ENCODE measurements at regions not wholly inside any gene's neighbourhood (a gene's known extent, or its start where the extent isn't known, plus 50 kb on each side); places are given as distances from the start of the nearest gene placed in this dataset.

GRCh38 chr16:13540771-13541170 lies 379.2 kb upstream of the ERCC4 start:
- Histone ChIP-seq H2AFZ (ENCODE audit: low read length) (no peak overlapping the region), H4K20me1 (ENCODE audit: low read length) (no peaks in the 10 kb centered on the region), H3K4me3 (ENCODE audit: low read length) (no peak overlapping the region), H3K4me2 (ENCODE audit: low read length) (no peak overlapping the region), H3K9me2 (replicated peaks; ENCODE audit: low read length) (no peaks in the 10 kb centered on the region), H3F3A (ENCODE audit: low read length, unreplicated experiment) (no peaks in the 10 kb centered on the region), H3K9ac (ENCODE audit: low read length) (no peak overlapping the region), H3K4me1 (ENCODE audit: insufficient read depth, low read length) (no peaks in the 10 kb centered on the region), H3K9me3 (ENCODE audit: low read length) (no peaks in the 10 kb centered on the region), H3K27ac (ENCODE audit: low read length) (no peak overlapping the region), H3K79me2 (ENCODE audit: low read length) (no peaks in the 10 kb centered on the region), H3K36me3 (ENCODE audit: low read depth, low read length) (no peaks in the 10 kb centered on the region), H3K27me3 (ENCODE audit: low read length) (no peaks in the 10 kb centered on the region)
- no peak for TF ChIP-seq EZH2phosphoT487 (IDR thresholded peaks at IDR 0.05; ENCODE audit: borderline replicate concordance, low read length)
- TF ChIP-seq CTCF (conservative IDR thresholded peaks at IDR 0.05; ENCODE audit: low read depth, low read length) = no peak
- TF ChIP-seq EZH2 (IDR thresholded peaks at IDR 0.05; ENCODE audit: low read length, unreplicated experiment) = no peak
- DNase-seq (no peak), ATAC-seq (no peak)
- ChIA-PET CTCF (no interaction called here), POLR2A (ENCODE audit: unreplicated experiment) (no interaction called here)
- no TSS peak for BruUV-seq (replicated peaks)
- intact Hi-C loops (cut with micrococcal nuclease) = no loop called here

GRCh38 chr16:13542284-13542683 lies 377.7 kb upstream of the ERCC4 start:
- no peaks in the 10 kb centered on the region for H3F3A ChIP-seq (ENCODE audit: low read length, unreplicated experiment)
- DNase-seq = no peak
- H3K9me2 ChIP-seq (replicated peaks; ENCODE audit: low read length) = no peaks in the 10 kb centered on the region
- no TSS peak for BruUV-seq (replicated peaks)
- no peak overlapping the region for H3K9ac ChIP-seq (ENCODE audit: low read length)
- H3K79me2 ChIP-seq (ENCODE audit: low read length) = no peaks in the 10 kb centered on the region
- no peak for ATAC-seq
- H3K4me2 ChIP-seq (ENCODE audit: low read length) = no peak overlapping the region
- no peak overlapping the region for H2AFZ ChIP-seq (ENCODE audit: low read length)
- no peaks in the 10 kb centered on the region for H3K9me3 ChIP-seq (ENCODE audit: low read length)
- ChIA-PET POLR2A (ENCODE audit: unreplicated experiment) (no interaction called here), CTCF (no interaction called here)
- H3K4me3 ChIP-seq (ENCODE audit: low read length) = no peak overlapping the region
- H3K36me3 ChIP-seq (ENCODE audit: low read depth, low read length) = no peaks in the 10 kb centered on the region
- intact Hi-C loops (cut with micrococcal nuclease) = no loop called here
- no peak overlapping the region for H3K27ac ChIP-seq (ENCODE audit: low read length)
- H3K27me3 ChIP-seq (ENCODE audit: low read length) = no peaks in the 10 kb centered on the region
- no peaks in the 10 kb centered on the region for H4K20me1 ChIP-seq (ENCODE audit: low read length)
- H3K4me1 ChIP-seq (ENCODE audit: insufficient read depth, low read length) = no peaks in the 10 kb centered on the region
- TF ChIP-seq EZH2 (IDR thresholded peaks at IDR 0.05; ENCODE audit: low read length, unreplicated experiment) = no peak
- no peak for TF ChIP-seq CTCF (conservative IDR thresholded peaks at IDR 0.05; ENCODE audit: low read depth, low read length)
- no peak for TF ChIP-seq EZH2phosphoT487 (IDR thresholded peaks at IDR 0.05; ENCODE audit: borderline replicate concordance, low read length)

- no peaks in the 10 kb centered on the region for H3K36me3 ChIP-seq (ENCODE audit: low read depth, low read length)
- H3K79me2 ChIP-seq (ENCODE audit: low read length) = no peaks in the 10 kb centered on the region
- DNase-seq (no peak), ATAC-seq (no peak)
- no peaks in the 10 kb centered on the region for H3K4me1 ChIP-seq (ENCODE audit: insufficient read depth, low read length)
- BruUV-seq (replicated peaks) = no TSS peak
- no peaks in the 10 kb centered on the region for H3K27me3 ChIP-seq (ENCODE audit: low read length)
- H2AFZ ChIP-seq (ENCODE audit: low read length) = no peak overlapping the region
- ChIA-PET POLR2A (ENCODE audit: unreplicated experiment) (no interaction called here), CTCF (no interaction called here)
- H3K4me3 ChIP-seq (ENCODE audit: low read length) = no peak overlapping the region
- H3K9ac ChIP-seq (ENCODE audit: low read length) = no peak overlapping the region
- H3K4me2 ChIP-seq (ENCODE audit: low read length) = no peak overlapping the region
- intact Hi-C loops (cut with micrococcal nuclease) = no loop called here
- TF ChIP-seq EZH2phosphoT487 (IDR thresholded peaks at IDR 0.05; ENCODE audit: borderline replicate concordance, low read length) (no peak), CTCF (conservative IDR thresholded peaks at IDR 0.05; ENCODE audit: low read depth, low read length) (no peak), EZH2 (IDR thresholded peaks at IDR 0.05; ENCODE audit: low read length, unreplicated experiment) (no peak)
- H3F3A ChIP-seq (ENCODE audit: low read length, unreplicated experiment) = no peaks in the 10 kb centered on the region
- no peak overlapping the region for H3K27ac ChIP-seq (ENCODE audit: low read length)
- no peaks in the 10 kb centered on the region for H4K20me1 ChIP-seq (ENCODE audit: low read length)
- H3K9me3 ChIP-seq (ENCODE audit: low read length) = no peaks in the 10 kb centered on the region
- H3K9me2 ChIP-seq (replicated peaks; ENCODE audit: low read length) = no peaks in the 10 kb centered on the region
These were observed 376.1 kb upstream of the ERCC4 start for GRCh38 chr16:13543850-13544249.

Measured in PC-3 (cell line).